ENCODE measurements at regions not wholly inside any gene's neighbourhood (a gene's known extent, or its start where the extent isn't known, plus 50 kb on each side); places are given as distances from the start of the nearest gene placed in this dataset.

DNA sequence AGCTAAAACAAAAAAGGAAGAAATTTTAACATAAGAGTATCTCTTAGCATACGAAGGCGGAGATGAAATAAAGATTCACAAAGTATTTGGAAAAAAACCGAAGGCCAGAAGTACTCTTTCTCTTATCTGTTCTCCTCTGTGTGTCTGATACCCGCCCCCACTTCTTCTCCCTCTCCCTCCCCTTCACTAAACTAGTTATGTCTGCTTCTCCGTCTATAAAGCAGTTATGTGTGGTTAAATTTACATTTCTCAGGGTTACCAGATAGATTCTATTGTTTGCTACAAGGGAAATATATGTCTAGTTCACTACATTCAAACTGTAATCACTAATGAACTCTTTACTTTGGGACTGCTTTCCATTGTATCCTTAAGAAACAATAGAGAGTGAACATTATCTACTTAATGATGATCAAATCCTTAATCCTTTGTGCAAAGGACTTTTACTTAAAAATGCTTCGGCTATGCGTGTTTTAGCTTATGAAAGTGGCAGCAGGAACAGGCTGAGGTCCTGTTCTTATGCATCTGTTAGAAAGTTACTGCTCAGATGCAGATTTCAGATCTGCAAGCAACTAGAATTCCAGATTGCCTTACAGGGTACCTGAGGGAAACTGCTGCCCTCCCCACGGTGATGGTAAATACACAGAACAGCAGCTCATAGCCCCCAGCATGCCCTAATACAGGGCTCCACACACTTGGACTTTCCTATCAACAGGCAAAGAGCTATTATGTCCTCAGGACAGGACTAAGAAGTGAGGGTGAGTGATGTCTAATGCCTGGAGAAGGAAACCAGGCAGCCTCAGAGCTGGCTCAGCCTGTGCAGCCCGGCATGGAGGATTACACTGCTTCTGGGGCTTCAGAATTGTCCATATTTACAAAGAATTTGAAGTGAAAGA lies 273.3 kb downstream of the FZD1 start:
- TF ChIP-seq, protein P1, sequence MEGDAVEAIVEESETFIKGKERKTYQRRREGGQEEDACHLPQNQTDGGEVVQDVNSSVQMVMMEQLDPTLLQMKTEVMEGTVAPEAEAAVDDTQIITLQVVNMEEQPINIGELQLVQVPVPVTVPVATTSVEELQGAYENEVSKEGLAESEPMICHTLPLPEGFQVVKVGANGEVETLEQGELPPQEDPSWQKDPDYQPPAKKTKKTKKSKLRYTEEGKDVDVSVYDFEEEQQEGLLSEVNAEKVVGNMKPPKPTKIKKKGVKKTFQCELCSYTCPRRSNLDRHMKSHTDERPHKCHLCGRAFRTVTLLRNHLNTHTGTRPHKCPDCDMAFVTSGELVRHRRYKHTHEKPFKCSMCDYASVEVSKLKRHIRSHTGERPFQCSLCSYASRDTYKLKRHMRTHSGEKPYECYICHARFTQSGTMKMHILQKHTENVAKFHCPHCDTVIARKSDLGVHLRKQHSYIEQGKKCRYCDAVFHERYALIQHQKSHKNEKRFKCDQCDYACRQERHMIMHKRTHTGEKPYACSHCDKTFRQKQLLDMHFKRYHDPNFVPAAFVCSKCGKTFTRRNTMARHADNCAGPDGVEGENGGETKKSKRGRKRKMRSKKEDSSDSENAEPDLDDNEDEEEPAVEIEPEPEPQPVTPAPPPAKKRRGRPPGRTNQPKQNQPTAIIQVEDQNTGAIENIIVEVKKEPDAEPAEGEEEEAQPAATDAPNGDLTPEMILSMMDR (IDR thresholded peaks at IDR 0.05; ENCODE audit: insufficient read depth, missing control alignments) = no peak
- DNase-seq (ENCODE audit: insufficient read length, low spot score) (no peak), FAIRE-seq (no peak)

DNA sequence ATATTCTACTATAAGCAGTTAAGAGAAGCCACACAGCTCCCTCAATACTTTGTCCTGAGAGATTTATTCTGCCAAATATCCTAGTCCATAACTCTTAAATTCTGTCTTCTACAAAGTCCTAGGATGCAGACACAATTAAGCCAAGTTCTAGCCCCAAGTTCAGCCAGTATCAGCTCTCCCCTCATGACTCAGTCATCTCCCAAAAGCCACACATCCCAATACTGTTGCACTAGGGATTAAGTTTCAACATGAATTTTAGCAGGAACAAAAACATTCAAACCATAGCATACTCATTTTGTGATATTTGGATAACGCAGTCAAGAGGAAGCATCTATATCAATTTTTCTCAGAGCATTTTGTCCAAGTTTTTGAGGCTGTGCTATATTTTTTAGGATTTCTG lies 277.4 kb downstream of the FZD1 start:
- TF ChIP-seq, protein P1 (IDR thresholded peaks at IDR 0.05; ENCODE audit: insufficient read depth, missing control alignments) = no peak
- DNase-seq (ENCODE audit: insufficient read length, low spot score) (no peak), FAIRE-seq (no peak)

DNA sequence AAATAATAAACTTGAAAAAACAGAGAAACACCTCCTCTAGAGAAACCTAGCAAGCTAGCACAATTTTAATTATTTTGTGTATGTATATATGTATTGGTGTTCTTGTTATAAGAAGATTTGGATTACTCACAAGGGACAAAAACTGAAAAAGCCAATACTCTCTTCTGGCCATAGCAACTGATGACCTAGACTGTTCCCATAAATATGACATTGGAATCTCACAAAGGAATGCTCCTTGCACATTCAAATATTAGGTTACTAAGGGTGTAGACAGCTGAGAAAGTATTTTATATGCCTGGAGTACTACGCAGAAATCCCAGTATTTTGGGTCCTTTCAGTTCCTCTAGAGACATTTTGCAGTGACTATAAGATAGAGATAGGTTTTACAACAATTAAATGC lies 279.4 kb downstream of the FZD1 start:
- DNase-seq (ENCODE audit: insufficient read length, low spot score) = no peak
- TF ChIP-seq, protein P1 (IDR thresholded peaks at IDR 0.05; ENCODE audit: insufficient read depth, missing control alignments) = no peak
- no peak for FAIRE-seq

GRCh38 chr7:91549878-91550277 lies 285.6 kb downstream of the FZD1 start:
- FAIRE-seq = no peak
- TF ChIP-seq, protein P1 (IDR thresholded peaks at IDR 0.05; ENCODE audit: insufficient read depth, missing control alignments) = no peak
- DNase-seq (ENCODE audit: insufficient read length, low spot score) = no peak

GRCh38 chr7:91550931-91551330 lies 286.7 kb downstream of the FZD1 start:
- TF ChIP-seq, protein P1 (IDR thresholded peaks at IDR 0.05; ENCODE audit: insufficient read depth, missing control alignments) = no peak
- FAIRE-seq (no peak), DNase-seq (ENCODE audit: insufficient read length, low spot score) (no peak)

- TF ChIP-seq, protein P1 (IDR thresholded peaks at IDR 0.05; ENCODE audit: insufficient read depth, missing control alignments) = no peak
- DNase-seq (ENCODE audit: insufficient read length, low spot score) (no peak), FAIRE-seq (no peak)
These were observed 287.3 kb downstream of the FZD1 start for GRCh38 chr7:91551377-91552175.
